Hematopoietic multipotent progenitor cell (in vitro differentiated cells): ENCODE measurements at regions not wholly inside any gene's neighbourhood (a gene's known extent, or its start where the extent isn't known, plus 50 kb on each side); places are given as distances from the start of the nearest gene placed in this dataset.
A peak's percentile ranks its signal among the peaks of the same experiment; 100 is the strongest.

Experiments
- DNase-seq, 3 donors: peaks; one replicate each; pipeline ENCODE4 v3.0.0-alpha.2; 2011 to 2015; ENCODE audit warnings: low read depth in 2 of 3, low spot score in 2 of 3

- DNase-seq: no peak
Observed at GRCh38 chr2:18104595-18105224, 226.2 kb downstream of the KCNS3 start.

- no peak for DNase-seq
Observed at GRCh38 chr2:18096836-18097405, 218.5 kb downstream of the KCNS3 start.

GRCh38 chr2:18094277-18094676, 215.8 kb downstream of the KCNS3 start:
- DNase-seq: no peak

GRCh38 chr2:18093196-18093595, 214.7 kb downstream of the KCNS3 start:
- no peak for DNase-seq

- no peak for DNase-seq
Observed at GRCh38 chr2:18092760-18093159, 214.3 kb downstream of the KCNS3 start.

GRCh38 chr2:18085593-18085992, 207.1 kb downstream of the KCNS3 start:
- no peak for DNase-seq

- DNase-seq: no peak
Observed at GRCh38 chr2:18084376-18084775, 205.9 kb downstream of the KCNS3 start.

- DNase-seq: no peak
Observed at GRCh38 chr2:18083806-18084205, 205.3 kb downstream of the KCNS3 start.

- no peak for DNase-seq
Observed at GRCh38 chr2:18078216-18078615, 199.7 kb downstream of the KCNS3 start.

- peak in 2 of 3 donors; percentile 30 to 75 for DNase-seq
Observed at GRCh38 chr2:18077704-18078103, 199.2 kb downstream of the KCNS3 start.

- no peak for DNase-seq
Observed at GRCh38 chr2:18077231-18077630, 198.8 kb downstream of the KCNS3 start.

GRCh38 chr2:18074476-18074875, 196.0 kb downstream of the KCNS3 start:
- no peak for DNase-seq

GRCh38 chr2:18073601-18074000, 195.1 kb downstream of the KCNS3 start:
- DNase-seq: no peak

- DNase-seq: no peak
Observed at GRCh38 chr2:18067588-18068384, 189.3 kb downstream of the KCNS3 start.

- no peak for DNase-seq
Observed at GRCh38 chr2:18066894-18067293, 188.4 kb downstream of the KCNS3 start.

GRCh38 chr2:18066066-18066465, 187.6 kb downstream of the KCNS3 start:
- no peak for DNase-seq

- DNase-seq: no peak
Observed at GRCh38 chr2:18065249-18065648, 186.8 kb downstream of the KCNS3 start.

GRCh38 chr2:18063826-18064470, 185.5 kb downstream of the KCNS3 start:
- DNase-seq: no peak

- no peak for DNase-seq
Observed at GRCh38 chr2:18062892-18063291, 184.4 kb downstream of the KCNS3 start.

- no peak for DNase-seq
Observed at GRCh38 chr2:18061717-18062116, 183.2 kb downstream of the KCNS3 start.

GRCh38 chr2:18057657-18058056, 179.2 kb downstream of the KCNS3 start:
- DNase-seq: no peak

- no peak for DNase-seq
Observed at GRCh38 chr2:18055290-18055689, 176.8 kb downstream of the KCNS3 start.
